GM13976 (cell line): ENCODE measurements at regions not wholly inside any gene's neighbourhood (a gene's known extent, or its start where the extent isn't known, plus 50 kb on each side); places are given as distances from the start of the nearest gene placed in this dataset.

Experiments used
- DNase-seq: peaks from one replicate; pipeline ENCODE4 v3.0.0; 2012; ENCODE audit warnings: low spot score
- CTCF ChIP-seq: IDR thresholded peaks from 2 replicates; pipeline ENCODE4 v1.5.1; 2012; ENCODE audit warnings: borderline replicate concordance, mild to moderate bottlenecking; ENCODE audit not compliant: insufficient read depth; ENCODE audit errors: extremely low read depth, missing control alignments, control extremely low read depth
- in situ Hi-C: fragments of 300-500 bp; cut with MboI; formaldehyde crosslinking; loops from one replicate; pipeline ENCODE4 v1.12.0; 2022; ENCODE audit warnings: low sequenced_read_pairs, mixed read lengths, inconsistent platforms; ENCODE audit not compliant: unreplicated experiment

DNA sequence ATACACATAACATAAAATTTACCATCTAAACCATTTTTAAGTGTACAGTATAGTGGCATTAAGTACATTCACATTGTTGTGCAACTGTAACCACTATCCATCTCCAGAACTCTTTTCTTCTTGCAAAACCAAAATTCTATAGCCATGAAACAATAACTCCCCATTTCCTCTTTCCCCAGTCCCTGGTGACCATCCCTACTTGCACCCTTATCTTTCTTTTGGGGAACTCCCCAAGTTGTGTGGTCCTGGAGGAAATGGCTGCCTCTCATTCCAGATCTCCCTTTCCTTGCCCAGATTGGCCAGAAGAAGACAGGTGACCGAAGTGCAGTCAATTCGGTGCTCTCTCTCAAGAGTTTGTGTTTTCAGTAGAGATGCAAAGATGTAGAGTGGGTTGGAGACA lies 389.6 kb upstream of the C1orf87 start:
- TF ChIP-seq CTCF: no peak
- in situ Hi-C loops: no loop called here
- no peak for DNase-seq

DNA sequence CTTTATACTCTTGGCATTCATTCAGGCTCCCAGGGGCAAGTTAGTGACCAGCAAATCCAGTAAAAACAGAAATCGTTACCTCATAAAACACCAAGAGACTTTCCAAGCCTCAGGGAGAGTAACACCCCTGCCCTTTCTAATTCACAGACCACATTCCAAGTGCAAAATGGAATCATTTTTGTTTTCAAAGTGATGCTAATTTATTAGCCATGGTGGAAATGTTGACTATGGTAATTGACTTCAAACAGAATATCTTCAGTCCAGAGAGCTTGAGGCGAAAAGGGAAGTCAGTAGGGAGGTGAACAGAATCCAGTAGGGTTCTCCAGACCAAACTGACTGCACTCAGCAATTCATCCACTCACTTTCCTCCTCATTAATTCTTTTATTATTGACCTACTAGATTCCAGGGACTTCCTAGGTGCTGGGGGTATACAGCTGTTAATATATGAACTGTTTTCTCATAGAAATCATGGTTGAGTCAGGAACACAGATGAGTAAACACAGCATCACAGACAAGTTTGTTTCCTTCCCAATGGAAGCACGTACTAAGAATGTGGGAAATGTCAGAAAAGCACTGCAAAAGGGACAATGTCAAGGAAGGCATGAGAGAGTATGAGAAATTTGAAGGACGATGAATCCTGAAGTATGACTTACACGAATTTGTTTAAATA lies 388.5 kb upstream of the C1orf87 start:
- DNase-seq: no peak
- TF ChIP-seq CTCF: no peak
- in situ Hi-C loops: no loop called here

- TF ChIP-seq CTCF: no peak
- no peak for DNase-seq
Measured at GRCh38 chr1:60458111-60458510, 384.5 kb upstream of the C1orf87 start.

GRCh38 chr1:60449876-60450275 lies 376.3 kb upstream of the C1orf87 start:
- DNase-seq: no peak
- no peak for TF ChIP-seq CTCF
- in situ Hi-C loops: no loop called here

More at GRCh38 chr1:60458111-60458510, 384.5 kb upstream of the C1orf87 start:
- in situ Hi-C loops: no loop called here

GRCh38 chr1:60448850-60449249 lies 375.3 kb upstream of the C1orf87 start:
- DNase-seq: no peak
- no peak for TF ChIP-seq CTCF
- in situ Hi-C loops: no loop called here

- TF ChIP-seq CTCF: no peak
- no peak for DNase-seq
- in situ Hi-C loops: no loop called here
Measured at GRCh38 chr1:60444680-60445079, 371.1 kb upstream of the C1orf87 start.
